WTC11 (cell line): ENCODE measurements at regions not wholly inside any gene's neighbourhood (a gene's known extent, or its start where the extent isn't known, plus 50 kb on each side); places are given as distances from the start of the nearest gene placed in this dataset.

Source experiments
- ATAC-seq: fragments of 200-7000 bp; cut with Tn5 transposase; 2 replicates; pipeline ENCODE4 v1.10.0; 2021; ENCODE audit warnings: mild to moderate bottlenecking, moderate library complexity
- CTCF ChIA-PET: fragments of 300-600 bp; sonication (Branson Sonifier 250); formaldehyde crosslinking; loops from one replicate; lab custom pipeline; 2021; ENCODE audit warnings: antibody characterized with exemption; lab: Charles Lee
- POLR2A ChIA-PET: fragments of 350-600 bp; sonication (Branson Sonifier 250); formaldehyde crosslinking; loops from one replicate; lab custom pipeline; 2021; ENCODE audit warnings: antibody characterized with exemption; lab: Charles Lee
- DNase-seq: peaks from one replicate; pipeline ENCODE4 v3.0.0; 2021; ENCODE audit warnings: low spot score
- H3K27ac Mint-ChIP-seq: 2 replicates; pipeline ENCODE4 v1.8.0; 2021; ENCODE audit warnings: mixed read lengths
- H3K27me3 Mint-ChIP-seq: 2 replicates; pipeline ENCODE4 v1.8.0; 2021; ENCODE audit warnings: low read depth, mild to moderate bottlenecking, moderate library complexity, mixed read lengths
- H3K36me3 Mint-ChIP-seq: 2 replicates; pipeline ENCODE4 v1.8.0; 2021; ENCODE audit warnings: mixed read lengths
- H3K4me1 Mint-ChIP-seq: 2 replicates; pipeline ENCODE4 v1.8.0; 2022; ENCODE audit warnings: mixed read lengths
- H3K4me3 Mint-ChIP-seq: 2 replicates; pipeline ENCODE4 v1.8.0; 2021; ENCODE audit warnings: mild to moderate bottlenecking, moderate library complexity, mixed read lengths
- H3K9me3 Mint-ChIP-seq: 2 replicates; pipeline ENCODE4 v1.8.0; 2021; ENCODE audit warnings: mixed read lengths
- ATF3 ChIP-seq: sonication (generic); formaldehyde crosslinking; conservative IDR thresholded peaks from 2 replicates; pipeline ENCODE4 v1.8.1; 2022; ENCODE audit warnings: mild to moderate bottlenecking, missing genetic modification reagents
- ELF4 ChIP-seq: sonication (generic); formaldehyde crosslinking; IDR thresholded peaks from 2 replicates; pipeline ENCODE4 v1.8.1; 2022; ENCODE audit warnings: low read depth, mild to moderate bottlenecking, moderate library complexity, missing genetic modification reagents
- FOXJ3 ChIP-seq: sonication (generic); formaldehyde crosslinking; IDR thresholded peaks from 2 replicates; pipeline ENCODE4 v1.9.0; 2021; ENCODE audit warnings: missing genetic modification reagents, mild to moderate bottlenecking, borderline replicate concordance
- HMGA2 ChIP-seq: fragments of 250-450 bp; sonication (Bioruptor Pico); IDR thresholded peaks from 2 replicates; pipeline ENCODE4 v1.4.0; 2021; ENCODE audit warnings: mild to moderate bottlenecking, moderate library complexity
- JAZF1 ChIP-seq: fragments of 250-450 bp; sonication (Bioruptor Pico); IDR thresholded peaks from 2 replicates; pipeline ENCODE4 v1.9.0; 2021; ENCODE audit warnings: moderate library complexity, mild to moderate bottlenecking, inconsistent platforms
- KAT7 ChIP-seq: sonication (generic); formaldehyde crosslinking; IDR thresholded peaks from 2 replicates; pipeline ENCODE4 v1.8.1; 2023; ENCODE audit warnings: missing genetic modification reagents, mild to moderate bottlenecking, borderline replicate concordance
- NFATC4 ChIP-seq: fragments of 250-450 bp; sonication (Bioruptor Pico); IDR thresholded peaks from 2 replicates; pipeline ENCODE4 v1.9.0; 2021; ENCODE audit warnings: mild to moderate bottlenecking
- NFE2L1 ChIP-seq: sonication (generic); formaldehyde crosslinking; IDR thresholded peaks from 2 replicates; pipeline ENCODE4 v1.8.1; 2023; ENCODE audit warnings: missing genetic modification reagents
- NR2C2 ChIP-seq: sonication (generic); formaldehyde crosslinking; IDR thresholded peaks from 2 replicates; pipeline ENCODE4 v1.8.0; 2022; ENCODE audit warnings: mild to moderate bottlenecking, missing genetic modification reagents
- PRDM15 ChIP-seq: sonication (generic); formaldehyde crosslinking; IDR thresholded peaks from 2 replicates; pipeline ENCODE4 v1.8.0; 2022; ENCODE audit warnings: missing genetic modification reagents
- PREB ChIP-seq: sonication (generic); formaldehyde crosslinking; IDR thresholded peaks from 2 replicates; pipeline ENCODE4 v1.8.1; 2022; ENCODE audit warnings: mild to moderate bottlenecking, missing genetic modification reagents, moderate library complexity, borderline replicate concordance
- PRRX2 ChIP-seq: fragments of 250-450 bp; sonication (Bioruptor Pico); IDR thresholded peaks from 2 replicates; pipeline ENCODE4 v1.8.0; 2021; ENCODE audit warnings: mild to moderate bottlenecking
- RELA ChIP-seq: sonication (generic); formaldehyde crosslinking; IDR thresholded peaks from 2 replicates; pipeline ENCODE4 v1.8.1; 2022; ENCODE audit warnings: missing genetic modification reagents, mild to moderate bottlenecking, borderline replicate concordance
- RORB ChIP-seq: fragments of 250-450 bp; sonication (Bioruptor Pico); IDR thresholded peaks from 2 replicates; pipeline ENCODE4 v1.9.0; 2021; ENCODE audit warnings: mild to moderate bottlenecking
- SP1 ChIP-seq: sonication (generic); formaldehyde crosslinking; conservative IDR thresholded peaks from 2 replicates; pipeline ENCODE4 v1.8.1; 2022; ENCODE audit warnings: missing genetic modification reagents
- TCF7 ChIP-seq: sonication (generic); formaldehyde crosslinking; IDR thresholded peaks from 2 replicates; pipeline ENCODE4 v1.8.0; 2022; ENCODE audit warnings: mild to moderate bottlenecking, low read depth, missing genetic modification reagents, moderate library complexity
- TEAD1 ChIP-seq: sonication (generic); formaldehyde crosslinking; IDR thresholded peaks from 2 replicates; pipeline ENCODE4 v1.8.0; 2022; ENCODE audit warnings: mild to moderate bottlenecking, missing genetic modification reagents
- TP53 ChIP-seq: sonication (generic); formaldehyde crosslinking; IDR thresholded peaks from 2 replicates; pipeline ENCODE4 v1.8.1; 2023; ENCODE audit warnings: mild to moderate bottlenecking, missing genetic modification reagents
- USF1 ChIP-seq: sonication (generic); formaldehyde crosslinking; IDR thresholded peaks from 2 replicates; pipeline ENCODE4 v1.8.0; 2022; ENCODE audit warnings: mild to moderate bottlenecking, missing genetic modification reagents
- ZNF281 ChIP-seq: sonication (generic); formaldehyde crosslinking; IDR thresholded peaks from 2 replicates; pipeline ENCODE4 v1.8.0; 2023; ENCODE audit warnings: mild to moderate bottlenecking, missing genetic modification reagents
- ZNF532 ChIP-seq: fragments of 250-450 bp; sonication (Bioruptor Pico); IDR thresholded peaks from 2 replicates; pipeline ENCODE4 v1.9.0; 2021; ENCODE audit warnings: mild to moderate bottlenecking, borderline replicate concordance
- ZSCAN18 ChIP-seq: fragments of 250-450 bp; sonication (Bioruptor Pico); IDR thresholded peaks from 2 replicates; pipeline ENCODE4 v2.1.2; 2022; ENCODE audit warnings: mild to moderate bottlenecking, moderate library complexity

GRCh38 chr12:93981411-93981810 is 167.0 kb upstream of the PLXNC1 start (continued):
- TF ChIP-seq PRDM15 (CRISPR knock-in tag) (no peak), TP53 (CRISPR knock-in tag) (no peak), TCF7 (CRISPR knock-in tag) (no peak), TEAD1 (CRISPR knock-in tag) (no peak), NR2C2 (CRISPR knock-in tag) (no peak), NFE2L1 (CRISPR knock-in tag) (no peak), JAZF1 (CRISPR knock-in tag) (no peak), NFATC4 (CRISPR knock-in tag) (no peak), ATF3 (CRISPR knock-in tag) (no peak)

GRCh38 chr12:93982771-93983315 is 165.5 kb upstream of the PLXNC1 start:
- ATAC-seq (no peak), DNase-seq (no peak)
- POLR2A ChIA-PET, result no interaction called here
- TF ChIP-seq ZSCAN18 (CRISPR knock-in tag), result no peak
- TF ChIP-seq PRRX2 (CRISPR knock-in tag), result no peak
- no peak for TF ChIP-seq ELF4 (CRISPR knock-in tag)
- TF ChIP-seq USF1 (CRISPR knock-in tag), result no peak
- TF ChIP-seq HMGA2 (CRISPR knock-in tag), result no peak
- TF ChIP-seq ZNF281 (CRISPR knock-in tag), result no peak
- no peak for TF ChIP-seq ZNF532
- TF ChIP-seq FOXJ3 (CRISPR knock-in tag), result no peak
- no peak for TF ChIP-seq RELA (CRISPR knock-in tag)
- TF ChIP-seq RORB, result no peak
- no peak for TF ChIP-seq KAT7 (CRISPR knock-in tag)
- TF ChIP-seq SP1, result no peak
- no peak for TF ChIP-seq PREB (CRISPR knock-in tag)

More at GRCh38 chr12:93982771-93983315, 165.5 kb upstream of the PLXNC1 start:
- Mint-ChIP-seq H3K9me3 (peaks cover 9% of the 10 kb centered on the region), H3K27me3 (peaks cover 2% of the 10 kb centered on the region; the same call in 1 of the 2 replicates), H3K36me3 (peaks cover 4% of the 10 kb centered on the region), H3K4me1 (peaks cover 4% of the 10 kb centered on the region), H3K27ac (no peak overlapping the region), H3K4me3 (no peak overlapping the region)
- CTCF ChIA-PET, result interaction anchor here (1.0 to 1.8 kb wide), 4 partner anchors 10 to 119 kb away, joined by 3 to 14 read pairs (median 8); no protein-coding TSS in a partner anchor
